Endothelial cell of umbilical vein (primary cell): ENCODE measurements at regions not wholly inside any gene's neighbourhood (a gene's known extent, or its start where the extent isn't known, plus 50 kb on each side); places are given as distances from the start of the nearest gene placed in this dataset.

Experiments used
- BruUV-seq: library from RNA; stranded (reverse); fragments of 400-500 nt; replicated peaks from 2 replicates; lab custom pipeline; 2021; lab: Mats Ljungman, UMichigan
- CTCF ChIA-PET: fragments of 300-600, 350-600 bp; sonication (Branson Sonifier 250); formaldehyde crosslinking; loops from one replicate; lab custom pipeline; 2021; ENCODE audit warnings: antibody characterized with exemption, inconsistent platforms; lab: Charles Lee
- POLR2A ChIA-PET: fragments of 300-600, 350-600 bp; sonication (Branson Sonifier 250); formaldehyde crosslinking; loops from one replicate; lab custom pipeline; 2021; ENCODE audit warnings: antibody characterized with exemption, inconsistent platforms; lab: Charles Lee
- DNase-seq: peaks from one replicate; pipeline ENCODE4 v3.0.0-alpha.2; 2011; ENCODE audit warnings: low read depth, low spot score
- FAIRE-seq: peaks from 2 replicates; lab custom pipeline; 2011; peaks lifted over from hg19 to GRCh38; lab: Jason Lieb, UNC
- H2AFZ ChIP-seq: 2 replicates; pipeline ENCODE4 v1.6.0; 2012; ENCODE audit warnings: low read depth, low read length, control low read depth, inconsistent platforms
- H3K27ac ChIP-seq: 2 replicates; pipeline ENCODE4 v1.5.1; 2011; ENCODE audit warnings: low read depth, mild to moderate bottlenecking, control low read depth, low read length, moderate library complexity; ENCODE audit not compliant: insufficient read depth
- H3K27me3 ChIP-seq, 2 experiments: 2 replicates each; pipeline versions ENCODE4 v1.6.0 to v1.6.1; 2011; ENCODE audit warnings: low read length in 2 of 2, mixed read lengths in 1 of 2; ENCODE audit not compliant: control insufficient read depth in 2 of 2, insufficient read depth in 2 of 2
- H3K36me3 ChIP-seq, 2 experiments: 2 replicates in 1 of 2; 3 replicates in 1 of 2; pipeline ENCODE4 v1.5.1; 2011; ENCODE audit warnings: low read length in 2 of 2, mild to moderate bottlenecking in 1 of 2, moderate library complexity in 1 of 2; ENCODE audit not compliant: control insufficient read depth in 2 of 2, insufficient read depth in 2 of 2; ENCODE audit errors: extremely low read depth in 1 of 2
- H3K4me1 ChIP-seq: 3 replicates; pipeline ENCODE4 v1.5.1; 2011; ENCODE audit warnings: mild to moderate bottlenecking, low read length; ENCODE audit not compliant: control insufficient read depth, insufficient read depth; ENCODE audit errors: extremely low read depth
- H3K4me2 ChIP-seq: 2 replicates; pipeline ENCODE4 v1.6.1; 2011; ENCODE audit warnings: low read length, control low read depth, mixed read lengths; ENCODE audit not compliant: insufficient read depth
- H3K4me3 ChIP-seq, 3 experiments: fragments of 200-600 bp in 1 of 3; sonication (generic), shearing (Covaris generic) in 1 of 3; replicated peaks in 1 of 3; 2 replicates each; pipeline ENCODE4 v1.5.1; 2011 to 2016; ENCODE audit warnings: control low read depth in 3 of 3, low read length in 3 of 3, mild to moderate bottlenecking in 2 of 3, inconsistent platforms in 1 of 3, low read depth in 1 of 3, moderate library complexity in 1 of 3; ENCODE audit not compliant: insufficient read depth in 1 of 3
- H3K79me2 ChIP-seq: 2 replicates; pipeline ENCODE4 v1.6.0; 2012; ENCODE audit warnings: low read length, inconsistent platforms; ENCODE audit not compliant: control insufficient read depth, insufficient read depth
- H3K9ac ChIP-seq: replicated peaks from 2 replicates; pipeline ENCODE3; 2011; ENCODE audit warnings: low read length, control low read depth; ENCODE audit not compliant: insufficient read depth; ENCODE audit errors: extremely low read depth
- H3K9me1 ChIP-seq: replicated peaks from 3 replicates; pipeline ENCODE4 v1.6.0; 2011; ENCODE audit warnings: mild to moderate bottlenecking, low read length; ENCODE audit not compliant: control insufficient read depth, insufficient read depth; ENCODE audit errors: extremely low read depth
- H3K9me3 ChIP-seq: replicated peaks from 2 replicates; pipeline ENCODE4 v1.5.1; 2012; ENCODE audit warnings: low read length, inconsistent platforms; ENCODE audit not compliant: control insufficient read depth, insufficient read depth
- H4K20me1 ChIP-seq: replicated peaks from 2 replicates; pipeline ENCODE3; 2011; ENCODE audit warnings: mild to moderate bottlenecking, low read length; ENCODE audit not compliant: control insufficient read depth, insufficient read depth; ENCODE audit errors: extremely low read depth
- CTCF ChIP-seq, 2 donors: IDR thresholded peaks; 1 replicate in 1 of 2; 2 replicates in 1 of 2; pipeline ENCODE4 v1.5.1; 2011; ENCODE audit warnings: low read length in 2 of 2, mild to moderate bottlenecking in 2 of 2, moderate library complexity in 2 of 2, control low read depth in 1 of 2, inconsistent platforms in 1 of 2, low read depth in 1 of 2; ENCODE audit not compliant: insufficient read depth in 1 of 2; ENCODE audit errors: extremely low read depth in 1 of 2
- EZH2 ChIP-seq: IDR thresholded peaks from 2 replicates; pipeline ENCODE4 v1.6.1; 2012; ENCODE audit warnings: borderline replicate concordance, low read depth, mild to moderate bottlenecking, moderate library complexity, low read length, inconsistent platforms; ENCODE audit not compliant: severe bottlenecking
- FOS ChIP-seq: IDR thresholded peaks from 2 replicates; pipeline ENCODE4 v1.6.1; 2011; ENCODE audit warnings: mild to moderate bottlenecking, low read length, moderate library complexity, borderline replicate concordance; ENCODE audit not compliant: insufficient read depth
- GATA2 ChIP-seq: IDR thresholded peaks from 2 replicates; pipeline ENCODE4 v1.7.0; 2011; ENCODE audit warnings: low read depth, mild to moderate bottlenecking, moderate library complexity, mixed read lengths, low read length; ENCODE audit not compliant: insufficient read length, insufficient read depth
- JUN ChIP-seq: IDR thresholded peaks from 2 replicates; pipeline ENCODE4 v1.6.1; 2011; ENCODE audit warnings: borderline replicate concordance, low read depth; ENCODE audit not compliant: insufficient read length, insufficient read depth
- MAX ChIP-seq: IDR thresholded peaks from 2 replicates; pipeline ENCODE4 v1.6.1; 2011; ENCODE audit not compliant: insufficient read depth, insufficient read length
- MYC ChIP-seq: IDR thresholded peaks from one replicate; pipeline ENCODE4 v1.6.1; 2011; ENCODE audit warnings: mild to moderate bottlenecking, low read depth, low read length
- POLR2A ChIP-seq: IDR thresholded peaks from 2 replicates; pipeline ENCODE4 v1.6.1; 2012; ENCODE audit warnings: low read depth, mild to moderate bottlenecking, control low read depth, low read length
- POLR2AphosphoS5 ChIP-seq: IDR thresholded peaks from 2 replicates; pipeline ENCODE4 v1.6.1; 2012; ENCODE audit warnings: low read depth, mild to moderate bottlenecking, control low read depth, low read length, moderate library complexity; ENCODE audit not compliant: insufficient read depth
- dilution Hi-C: fragments of 300-500 bp; cut with MboI; formaldehyde crosslinking; loops from one replicate; pipeline ENCODE4 v1.15.0; 2019; ENCODE audit warnings: low sequenced_read_pairs; ENCODE audit not compliant: extremely low pct_ligation_motif_present
- intact Hi-C: fragments of 100-400 bp; cut with micrococcal nuclease; formaldehyde crosslinking; loops from one replicate; pipeline ENCODE4 v1.10.0; 2022

GRCh38 chr9:135413461-135413860 lies 66.1 kb upstream of the PPP1R26 start:
- no peaks in the 10 kb centered on the region for H3K4me1 ChIP-seq
- ChIA-PET CTCF (interaction anchor here (0.8 to 4.4 kb wide), 7 partner anchors 9 to 966 kb away, joined by 3 to 39 read pairs (median 4); partner anchors contain the start of gene OLFM1), POLR2A (no interaction called here)
- TF ChIP-seq MAX (no peak), POLR2A (no peak), GATA2 (no peak), FOS (no peak), MYC (no peak), EZH2 (no peak), JUN (no peak), POLR2AphosphoS5 (no peak), CTCF (IDR thresholded peaks at IDR 0.05; ENCODE audit: extremely low read depth in 1 of 2, insufficient read depth in 1 of 2, low read depth in 1 of 2, low read length in 2 of 2) (no peak)
- H3K4me3 ChIP-seq = no peak overlapping the region
- H3K9me3 ChIP-seq = no peaks in the 10 kb centered on the region
- no peak overlapping the region for H3K4me2 ChIP-seq
- H3K27me3 ChIP-seq = no peaks in the 10 kb centered on the region
- H2AFZ ChIP-seq = no peak overlapping the region
- dilution Hi-C loops (no loop called here), intact Hi-C loops (loop anchor here (5.0 kb wide), 1 partner anchor 636 kb away; no protein-coding TSS in a partner anchor)
- H4K20me1 ChIP-seq = no peaks in the 10 kb centered on the region
- BruUV-seq = no TSS peak
- H3K36me3 ChIP-seq = no peaks in the 10 kb centered on the region
- FAIRE-seq (no peak), DNase-seq (no peak)
- H3K9me1 ChIP-seq = no peaks in the 10 kb centered on the region
- no peaks in the 10 kb centered on the region for H3K79me2 ChIP-seq
- H3K9ac ChIP-seq = no peak overlapping the region
- H3K27ac ChIP-seq = no peak overlapping the region
